Nephron (organoid): ENCODE measurements at regions not wholly inside any gene's neighbourhood (a gene's known extent, or its start where the extent isn't known, plus 50 kb on each side); places are given as distances from the start of the nearest gene placed in this dataset.

Experiments
- H3K27ac Mint-ChIP-seq, 3 experiments: 2 replicates each; pipeline ENCODE4 v1.8.0; 2020; ENCODE audit warnings: mixed read lengths in 3 of 3, mild to moderate bottlenecking in 2 of 3, moderate library complexity in 1 of 3
- H3K27me3 Mint-ChIP-seq: 2 replicates; pipeline ENCODE4 v1.8.0; 2021; ENCODE audit warnings: low read depth, mild to moderate bottlenecking, moderate library complexity, mixed read lengths
- H3K36me3 Mint-ChIP-seq: 2 replicates; pipeline ENCODE4 v1.8.0; 2020; ENCODE audit warnings: low read depth, mixed read lengths
- H3K4me1 Mint-ChIP-seq: 2 replicates; pipeline ENCODE4 v1.8.0; 2020; ENCODE audit warnings: mixed read lengths
- H3K4me3 Mint-ChIP-seq, 3 experiments: 2 replicates each; pipeline ENCODE4 v1.8.0; 2020; ENCODE audit warnings: mild to moderate bottlenecking in 3 of 3, mixed read lengths in 3 of 3, moderate library complexity in 2 of 3
- H3K9me3 Mint-ChIP-seq: 2 replicates; pipeline ENCODE4 v1.8.0; 2020; ENCODE audit warnings: mixed read lengths
- TF ChIP-seq, protein P1 (sequence below), 3 experiments: fragments of 200-600 bp; sonication (generic); IDR thresholded peaks; one replicate each; pipeline ENCODE4 v1.5.0; 2021; ENCODE audit warnings: antibody characterized with exemption in 3 of 3; ENCODE audit not compliant: unreplicated experiment in 3 of 3

DNA sequence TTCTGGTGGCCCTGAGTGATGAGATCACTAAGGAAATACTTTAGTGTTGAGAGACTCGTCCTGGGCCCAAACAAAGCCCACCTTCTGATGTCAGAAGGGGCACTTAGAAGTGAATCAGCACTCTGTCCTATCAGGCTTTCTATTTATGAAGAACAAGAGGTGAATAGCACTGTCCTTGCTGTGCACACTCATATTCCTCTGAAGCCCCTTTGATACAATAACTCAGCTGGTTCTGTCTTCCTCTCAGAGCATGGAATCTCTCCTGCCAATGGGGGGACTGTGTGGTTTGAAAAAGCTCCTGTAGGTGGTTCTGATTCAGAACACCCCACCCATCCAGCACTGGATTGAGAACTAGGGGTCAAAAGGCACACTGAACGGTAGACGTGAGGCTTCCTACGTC is 348.1 kb downstream of the ETS1 start:
- no peaks in the 10 kb centered on the region for H3K36me3 Mint-ChIP-seq
- no peaks in the 10 kb centered on the region for H3K9me3 Mint-ChIP-seq
- TF ChIP-seq, protein P1, sequence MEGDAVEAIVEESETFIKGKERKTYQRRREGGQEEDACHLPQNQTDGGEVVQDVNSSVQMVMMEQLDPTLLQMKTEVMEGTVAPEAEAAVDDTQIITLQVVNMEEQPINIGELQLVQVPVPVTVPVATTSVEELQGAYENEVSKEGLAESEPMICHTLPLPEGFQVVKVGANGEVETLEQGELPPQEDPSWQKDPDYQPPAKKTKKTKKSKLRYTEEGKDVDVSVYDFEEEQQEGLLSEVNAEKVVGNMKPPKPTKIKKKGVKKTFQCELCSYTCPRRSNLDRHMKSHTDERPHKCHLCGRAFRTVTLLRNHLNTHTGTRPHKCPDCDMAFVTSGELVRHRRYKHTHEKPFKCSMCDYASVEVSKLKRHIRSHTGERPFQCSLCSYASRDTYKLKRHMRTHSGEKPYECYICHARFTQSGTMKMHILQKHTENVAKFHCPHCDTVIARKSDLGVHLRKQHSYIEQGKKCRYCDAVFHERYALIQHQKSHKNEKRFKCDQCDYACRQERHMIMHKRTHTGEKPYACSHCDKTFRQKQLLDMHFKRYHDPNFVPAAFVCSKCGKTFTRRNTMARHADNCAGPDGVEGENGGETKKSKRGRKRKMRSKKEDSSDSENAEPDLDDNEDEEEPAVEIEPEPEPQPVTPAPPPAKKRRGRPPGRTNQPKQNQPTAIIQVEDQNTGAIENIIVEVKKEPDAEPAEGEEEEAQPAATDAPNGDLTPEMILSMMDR (IDR thresholded peaks at IDR 0.05; ENCODE audit: unreplicated experiment in 3 of 3): no peak
- H3K27me3 Mint-ChIP-seq: peaks cover 3% of the 10 kb centered on the region
- H3K27ac Mint-ChIP-seq: peak overlapping the region; percentile 64 to 84 (median 66)
- peaks cover 63% of the 10 kb centered on the region for H3K4me1 Mint-ChIP-seq
- H3K4me3 Mint-ChIP-seq: no peak overlapping the region

DNA sequence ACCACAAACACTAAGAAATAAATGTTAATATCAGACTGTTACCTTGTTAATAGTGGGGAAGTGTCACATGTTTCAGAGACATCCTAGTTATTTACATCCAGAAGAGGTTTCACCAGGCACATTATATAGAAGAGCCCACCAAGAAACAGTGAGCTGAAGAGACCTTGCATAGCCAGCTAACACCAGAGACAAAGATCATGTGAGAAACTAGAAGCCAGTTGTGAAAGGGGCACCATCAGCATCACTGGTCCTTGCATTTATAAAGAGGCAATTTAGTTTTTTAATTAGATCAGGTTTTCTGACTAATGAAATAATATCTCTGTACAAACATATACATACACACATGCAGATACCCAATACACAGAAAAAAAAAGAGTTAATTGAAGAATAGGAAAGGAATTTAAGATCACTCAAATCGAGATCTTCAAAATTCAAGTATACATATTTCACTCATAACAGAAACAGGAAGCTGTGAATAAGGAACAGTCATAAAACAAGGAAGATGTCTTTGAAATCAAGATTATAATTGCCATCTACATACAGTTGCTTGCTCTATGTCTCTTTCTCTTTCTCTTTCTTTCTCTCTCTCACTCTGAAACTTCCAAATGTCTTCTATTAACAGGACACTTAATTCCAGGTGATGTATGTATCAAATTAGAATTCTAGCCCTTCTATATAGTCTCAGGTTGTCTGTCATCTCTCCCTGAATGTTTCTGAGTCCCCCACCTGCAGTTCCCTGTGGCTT is 348.7 kb downstream of the ETS1 start:
- Mint-ChIP-seq H3K27me3 (peaks cover 3% of the 10 kb centered on the region), H3K9me3 (no peaks in the 10 kb centered on the region), H3K4me1 (peaks cover 57% of the 10 kb centered on the region), H3K36me3 (no peaks in the 10 kb centered on the region), H3K27ac (peak overlapping the region; percentile 64 to 84 (median 66)), H3K4me3 (no peak overlapping the region)
- TF ChIP-seq, protein P1 (IDR thresholded peaks at IDR 0.05; ENCODE audit: unreplicated experiment in 3 of 3): no peak

DNA sequence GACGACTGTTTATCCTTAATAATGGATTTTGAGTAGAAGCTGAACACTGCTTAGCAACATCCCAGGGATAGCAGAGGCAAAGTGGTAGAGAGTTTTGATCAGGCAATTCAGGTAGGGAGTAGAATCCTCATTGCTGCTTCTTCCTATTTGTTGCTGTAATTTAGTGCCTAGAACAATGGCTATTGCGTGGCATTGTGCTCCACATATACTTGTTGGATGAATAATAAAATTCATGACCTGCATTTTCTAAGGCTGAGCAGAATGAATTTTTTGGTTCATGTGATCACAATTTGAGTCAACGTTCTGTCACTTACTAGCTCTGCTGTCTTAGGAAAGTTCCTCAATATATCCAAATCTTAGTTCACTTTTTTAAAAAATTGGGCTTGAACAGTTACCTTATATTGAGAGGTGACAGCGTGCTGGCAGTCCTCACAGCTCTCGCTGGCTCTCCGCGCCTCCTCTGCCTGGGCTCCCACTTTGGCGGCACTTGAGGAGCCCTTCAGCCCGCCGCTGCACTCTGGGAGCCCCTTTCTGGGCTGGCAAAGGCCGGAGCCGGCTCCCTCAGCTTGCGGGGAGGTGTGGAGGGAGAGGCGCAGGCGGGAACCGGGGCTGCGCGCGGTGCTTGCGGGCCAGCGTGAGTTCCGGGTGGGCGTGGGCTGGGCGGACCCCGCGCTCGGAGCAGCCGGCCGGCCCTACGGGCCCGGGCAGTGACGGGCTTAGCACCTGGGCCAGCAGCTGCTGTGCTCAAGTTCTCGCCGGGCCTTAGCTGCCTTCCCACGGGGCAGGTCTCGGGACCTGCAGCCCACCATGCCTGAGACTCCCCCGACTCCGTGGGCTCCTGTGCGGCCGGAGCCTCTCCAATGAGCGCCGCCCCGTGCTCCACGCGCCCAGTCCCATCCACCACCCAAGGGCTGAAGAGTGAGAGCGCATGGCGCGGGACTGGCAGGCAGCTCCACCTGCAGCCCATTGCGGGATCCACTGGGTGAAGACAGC is 350.6 kb downstream of the ETS1 start:
- Mint-ChIP-seq H3K36me3 (no peaks in the 10 kb centered on the region), H3K27me3 (peaks cover 3% of the 10 kb centered on the region), H3K4me1 (peaks cover 50% of the 10 kb centered on the region), H3K4me3 (no peak overlapping the region), H3K27ac (peak overlapping the region; percentile 95 to 98 (median 98)), H3K9me3 (no peaks in the 10 kb centered on the region)
- TF ChIP-seq, protein P1 (IDR thresholded peaks at IDR 0.05; ENCODE audit: unreplicated experiment in 3 of 3): no peak

DNA sequence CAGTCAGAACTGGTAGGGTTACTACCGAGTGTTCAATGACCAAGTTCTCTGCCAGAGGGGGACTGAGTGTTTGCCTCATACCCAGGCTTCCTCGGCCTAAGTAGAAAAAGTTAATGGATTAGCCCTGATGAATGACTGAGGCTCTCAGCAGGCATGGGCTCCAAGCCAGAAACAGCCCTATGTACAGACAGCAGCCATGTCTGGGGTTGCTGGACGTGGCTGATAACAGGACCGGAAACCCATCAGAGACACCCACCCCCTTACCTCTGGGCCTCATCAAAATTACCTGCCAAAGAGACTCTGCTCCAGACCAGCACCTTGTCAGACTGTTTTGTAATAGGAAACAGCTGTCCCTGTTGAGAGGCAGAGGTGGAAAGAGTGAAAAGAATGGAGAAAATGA is 351.4 kb downstream of the ETS1 start:
- TF ChIP-seq, protein P1 (IDR thresholded peaks at IDR 0.05; ENCODE audit: unreplicated experiment in 3 of 3): no peak

DNA sequence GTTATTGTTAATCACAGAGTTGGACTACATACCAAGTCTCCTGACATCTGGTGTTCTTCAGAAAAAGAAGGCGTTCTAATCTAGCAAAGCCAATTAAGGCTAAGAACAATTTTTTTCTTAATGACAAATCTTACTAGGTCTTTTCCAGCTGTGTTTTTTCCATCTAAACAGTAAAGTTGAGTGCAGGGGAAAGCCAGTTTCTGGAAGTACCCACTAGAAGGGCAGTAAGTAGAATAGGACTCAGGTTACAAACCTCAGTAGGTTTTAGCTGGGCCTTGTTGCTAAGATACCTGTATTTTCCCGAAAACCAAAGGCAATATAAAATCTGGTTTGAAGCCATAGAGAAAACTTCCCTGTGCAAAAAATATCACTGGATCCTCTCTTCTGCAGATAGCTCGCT is 351.9 kb downstream of the ETS1 start:
- peaks cover 3% of the 10 kb centered on the region for H3K27me3 Mint-ChIP-seq
- H3K4me1 Mint-ChIP-seq: peaks cover 39% of the 10 kb centered on the region
- TF ChIP-seq, protein P1 (IDR thresholded peaks at IDR 0.05; ENCODE audit: unreplicated experiment in 3 of 3): no peak
- no peaks in the 10 kb centered on the region for H3K36me3 Mint-ChIP-seq
- H3K9me3 Mint-ChIP-seq: no peaks in the 10 kb centered on the region
- H3K4me3 Mint-ChIP-seq: no peak overlapping the region
- peak overlapping the region; percentile 95 to 98 (median 98) for H3K27ac Mint-ChIP-seq

More for the DNA sequence above, 351.4 kb downstream of the ETS1 start:
- H3K4me3 Mint-ChIP-seq: no peak overlapping the region
- peaks cover 3% of the 10 kb centered on the region for H3K27me3 Mint-ChIP-seq
- no peaks in the 10 kb centered on the region for H3K9me3 Mint-ChIP-seq
- H3K27ac Mint-ChIP-seq: peak overlapping the region; percentile 95 to 98 (median 98)
- H3K4me1 Mint-ChIP-seq: peaks cover 44% of the 10 kb centered on the region
- no peaks in the 10 kb centered on the region for H3K36me3 Mint-ChIP-seq
